Lower leg skin (tissue), 3 donors: ENCODE measurements at regions not wholly inside any gene's neighbourhood (a gene's known extent, or its start where the extent isn't known, plus 50 kb on each side); places are given as distances from the start of the nearest gene placed in this dataset.

Source experiments
- CTCF ChIP-seq, 3 donors: fragments of 450-650 bp; IDR thresholded peaks; one replicate each; pipeline ENCODE4 v1.5.1; 2016; ENCODE audit warnings: antibody characterized with exemption in 3 of 3, mild to moderate bottlenecking in 3 of 3, moderate library complexity in 2 of 3
- POLR2A ChIP-seq, 2 donors: fragments of 450-650 bp; IDR thresholded peaks; one replicate each; pipeline ENCODE4 v1.6.1; 2016 to 2017; ENCODE audit warnings: antibody characterized with exemption in 2 of 2, mild to moderate bottlenecking in 1 of 2, moderate library complexity in 1 of 2

- no peak for TF ChIP-seq POLR2A (IDR thresholded peaks at IDR 0.05)
- TF ChIP-seq CTCF (IDR thresholded peaks at IDR 0.05): no peak
Observed at GRCh38 chr15:26311710-26312236, 448.6 kb upstream of the ATP10A start.
